NCI-H1930 (cell line): ENCODE measurements at regions not wholly inside any gene's neighbourhood (a gene's known extent, or its start where the extent isn't known, plus 50 kb on each side); places are given as distances from the start of the nearest gene placed in this dataset.
"Not testable (repeated sequence)": the region's sequence is repeated elsewhere in the genome, so short reads cannot be mapped to it uniquely, and the experiment has no call there.

Source experiments
- DNase-seq, 2 experiments: peaks; one replicate each; lab custom pipeline; 2025; lab: John Stamatoyannopoulos, UW

- DNase-seq, result no peak
These were observed 294.9 kb upstream of the SGO1 start for GRCh38 chr3:20480786-20481365.

- DNase-seq, result no peak
These were observed 292.4 kb upstream of the SGO1 start for GRCh38 chr3:20478436-20478835.

- not testable (repeated sequence) for DNase-seq
These were observed 278.2 kb upstream of the SGO1 start for GRCh38 chr3:20464237-20464636.

GRCh38 chr3:20462723-20463122 lies 276.7 kb upstream of the SGO1 start:
- DNase-seq, result no peak

GRCh38 chr3:20462226-20462625 lies 276.2 kb upstream of the SGO1 start:
- no peak for DNase-seq

- no peak for DNase-seq
These were observed 273.1 kb upstream of the SGO1 start for GRCh38 chr3:20458994-20459716.

- DNase-seq, result no peak
These were observed 270.5 kb upstream of the SGO1 start for GRCh38 chr3:20456511-20456910.

- DNase-seq, result no peak
These were observed 265.2 kb upstream of the SGO1 start for GRCh38 chr3:20451170-20451569.

GRCh38 chr3:20450611-20451010 lies 264.6 kb upstream of the SGO1 start:
- no peak for DNase-seq

- no peak for DNase-seq
These were observed 256.8 kb upstream of the SGO1 start for GRCh38 chr3:20442846-20443245.

GRCh38 chr3:20427268-20427667 lies 241.3 kb upstream of the SGO1 start:
- DNase-seq, result not testable (repeated sequence)

GRCh38 chr3:20425138-20425537 lies 239.1 kb upstream of the SGO1 start:
- no peak for DNase-seq

GRCh38 chr3:20424086-20424485 lies 238.1 kb upstream of the SGO1 start:
- DNase-seq, result no peak

GRCh38 chr3:20422391-20422790 lies 236.4 kb upstream of the SGO1 start:
- DNase-seq, result no peak

- DNase-seq, result no peak
These were observed 231.5 kb upstream of the SGO1 start for GRCh38 chr3:20417388-20418108.

- no peak for DNase-seq
These were observed 220.6 kb upstream of the SGO1 start for GRCh38 chr3:20406611-20407011.

GRCh38 chr3:20405744-20406143 lies 219.7 kb upstream of the SGO1 start:
- no peak for DNase-seq

GRCh38 chr3:20405231-20405630 lies 219.2 kb upstream of the SGO1 start:
- DNase-seq, result no peak

- DNase-seq, result no peak
These were observed 218.7 kb upstream of the SGO1 start for GRCh38 chr3:20404741-20405100.

- DNase-seq, result no peak
These were observed 218.2 kb upstream of the SGO1 start for GRCh38 chr3:20403986-20404740.

- DNase-seq, result no peak
These were observed 215.2 kb upstream of the SGO1 start for GRCh38 chr3:20401253-20401652.

- no peak for DNase-seq
These were observed 214.7 kb upstream of the SGO1 start for GRCh38 chr3:20400686-20401085.

- DNase-seq, result no peak
These were observed 214.3 kb upstream of the SGO1 start for GRCh38 chr3:20400281-20400680.
